Loucy (cell line): ENCODE measurements at regions not wholly inside any gene's neighbourhood (a gene's known extent, or its start where the extent isn't known, plus 50 kb on each side); places are given as distances from the start of the nearest gene placed in this dataset.

ENCODE experiments used
- H2AFZ ChIP-seq: fragments of 200-600 bp; sonication (generic); 2 replicates; pipeline ENCODE4 v1.6.0; 2016; ENCODE audit warnings: antibody characterized with exemption, mild to moderate bottlenecking, low read length, moderate library complexity
- H3F3A ChIP-seq: fragments of 200-600 bp; 2 replicates; pipeline ENCODE4 v1.6.0; 2016; ENCODE audit warnings: antibody characterized with exemption, low read depth, mild to moderate bottlenecking
- H3K27me3 ChIP-seq: fragments of 200-600 bp; sonication (generic); 2 replicates; pipeline ENCODE4 v1.6.1; 2014; ENCODE audit warnings: low read length, mild to moderate bottlenecking; ENCODE audit not compliant: insufficient read depth, poor library complexity, severe bottlenecking
- H3K36me3 ChIP-seq: fragments of 200-600 bp; sonication (generic); 2 replicates; pipeline ENCODE4 v1.6.1; 2016; ENCODE audit warnings: low read length; ENCODE audit not compliant: insufficient read depth
- H3K4me1 ChIP-seq: fragments of 200-600 bp; sonication (generic); 2 replicates; pipeline ENCODE4 v1.5.1; 2014; ENCODE audit warnings: low read length, mild to moderate bottlenecking; ENCODE audit not compliant: insufficient read depth, poor library complexity, severe bottlenecking
- H3K4me2 ChIP-seq: fragments of 200-600 bp; sonication (generic); 2 replicates; pipeline ENCODE4 v1.6.0; 2014; ENCODE audit warnings: antibody characterized with exemption, low read length, low read depth, mild to moderate bottlenecking; ENCODE audit not compliant: poor library complexity, severe bottlenecking
- H3K4me3 ChIP-seq: fragments of 200-600 bp; sonication (generic); 2 replicates; pipeline ENCODE4 v1.5.1; 2014; ENCODE audit warnings: low read length, mild to moderate bottlenecking, mixed read lengths; ENCODE audit not compliant: poor library complexity, severe bottlenecking
- H3K79me2 ChIP-seq: fragments of 200-600 bp; sonication (generic); 2 replicates; pipeline ENCODE4 v1.6.1; 2014; ENCODE audit warnings: low read length; ENCODE audit not compliant: insufficient read depth
- H3K9ac ChIP-seq: fragments of 200-600 bp; sonication (generic); 2 replicates; pipeline ENCODE4 v1.6.0; 2014; ENCODE audit warnings: mild to moderate bottlenecking, low read depth, low read length, moderate library complexity; ENCODE audit not compliant: poor library complexity, severe bottlenecking
- H3K9me2 ChIP-seq: fragments of 200-600 bp; sonication (generic); replicated peaks from 2 replicates; pipeline ENCODE4 v1.6.1; 2016; ENCODE audit warnings: low read depth, low read length, mixed read lengths
- H3K9me3 ChIP-seq: fragments of 200-600 bp; sonication (generic); 2 replicates; pipeline ENCODE4 v1.6.1; 2014; ENCODE audit warnings: mild to moderate bottlenecking, antibody characterized with exemption, low read length, low read depth; ENCODE audit not compliant: insufficient read depth
- H4K20me1 ChIP-seq: fragments of 200-600 bp; sonication (generic); 2 replicates; pipeline ENCODE4 v1.6.0; 2014; ENCODE audit warnings: antibody characterized with exemption, low read length, mild to moderate bottlenecking; ENCODE audit not compliant: insufficient read depth, poor library complexity, severe bottlenecking
- CTCF ChIP-seq: fragments of 200-600 bp; sonication (generic); conservative IDR thresholded peaks from 2 replicates; pipeline ENCODE4 v1.5.1; 2014; ENCODE audit warnings: mild to moderate bottlenecking, antibody characterized with exemption, low read length
- EZH2phosphoT487 ChIP-seq: fragments of 200-600 bp; IDR thresholded peaks from 2 replicates; pipeline ENCODE4 v1.6.1; 2018; ENCODE audit warnings: antibody characterized with exemption, mild to moderate bottlenecking, moderate library complexity, borderline replicate concordance

- Histone ChIP-seq H2AFZ (no peak overlapping the region), H3K9ac (no peak overlapping the region), H3K9me2 (no peaks in the 10 kb centered on the region), H3K9me3 (no peaks in the 10 kb centered on the region), H3K4me3 (no peak overlapping the region), H3K27me3 (no peaks in the 10 kb centered on the region), H4K20me1 (no peaks in the 10 kb centered on the region), H3K4me2 (no peak overlapping the region), H3K4me1 (no peaks in the 10 kb centered on the region), H3F3A (no peaks in the 10 kb centered on the region), H3K79me2 (no peaks in the 10 kb centered on the region), H3K36me3 (no peaks in the 10 kb centered on the region)
- no peak for TF ChIP-seq EZH2phosphoT487
- no peak for TF ChIP-seq CTCF
These were observed 188.7 kb downstream of the GADD45G start for GRCh38 chr9:89793551-89793950.

GRCh38 chr9:89794918-89795317 lies 190.1 kb downstream of the GADD45G start:
- Histone ChIP-seq H2AFZ (no peak overlapping the region), H3K9me3 (no peaks in the 10 kb centered on the region), H3K79me2 (no peaks in the 10 kb centered on the region), H3K9me2 (no peaks in the 10 kb centered on the region), H3F3A (no peaks in the 10 kb centered on the region), H3K4me2 (no peak overlapping the region), H3K4me3 (no peak overlapping the region), H4K20me1 (no peaks in the 10 kb centered on the region), H3K4me1 (no peaks in the 10 kb centered on the region), H3K27me3 (no peaks in the 10 kb centered on the region), H3K36me3 (no peaks in the 10 kb centered on the region), H3K9ac (no peak overlapping the region)
- TF ChIP-seq EZH2phosphoT487 (no peak), CTCF (no peak)

- no peaks in the 10 kb centered on the region for H3F3A ChIP-seq
- H3K79me2 ChIP-seq = no peaks in the 10 kb centered on the region
- H4K20me1 ChIP-seq = no peaks in the 10 kb centered on the region
- no peak overlapping the region for H3K4me3 ChIP-seq
- no peaks in the 10 kb centered on the region for H3K27me3 ChIP-seq
- no peak overlapping the region for H3K4me2 ChIP-seq
- H2AFZ ChIP-seq = no peak overlapping the region
- no peak overlapping the region for H3K9ac ChIP-seq
- no peaks in the 10 kb centered on the region for H3K36me3 ChIP-seq
- no peaks in the 10 kb centered on the region for H3K4me1 ChIP-seq
- H3K9me2 ChIP-seq = no peaks in the 10 kb centered on the region
- TF ChIP-seq EZH2phosphoT487 = no peak
- TF ChIP-seq CTCF = no peak
- no peaks in the 10 kb centered on the region for H3K9me3 ChIP-seq
These were observed 190.9 kb downstream of the GADD45G start for GRCh38 chr9:89795538-89796195.
